H1 (cell line): ENCODE measurements at regions not wholly inside any gene's neighbourhood (a gene's known extent, or its start where the extent isn't known, plus 50 kb on each side); places are given as distances from the start of the nearest gene placed in this dataset.

Experiments
- CTCF ChIA-PET: fragments of 300-600 bp; sonication (Branson Sonifier 250); formaldehyde crosslinking; loops from one replicate; lab custom pipeline; 2021; ENCODE audit not compliant: partially characterized antibody; lab: Charles Lee
- POLR2A ChIA-PET: fragments of 300-600 bp; sonication (Branson Sonifier 250); formaldehyde crosslinking; loops from one replicate; lab custom pipeline; 2021; ENCODE audit warnings: inconsistent platforms; ENCODE audit not compliant: partially characterized antibody; lab: Charles Lee
- DNase-seq, 2 experiments: peaks; one replicate each; pipeline versions ENCODE4 v3.0.0 to v3.0.0-alpha.2; 2010 to 2022; ENCODE audit warnings: low spot score in 2 of 2, low read depth in 1 of 2, mixed read lengths in 1 of 2
- FAIRE-seq: peaks from 2 replicates; lab custom pipeline; 2011; peaks lifted over from hg19 to GRCh38; lab: Jason Lieb, UNC
- H2AFZ ChIP-seq: 2 replicates; pipeline ENCODE4 v1.8.1; 2012; ENCODE audit warnings: low read length, inconsistent platforms
- H2AK5ac ChIP-seq: 2 replicates; pipeline ENCODE4 v1.6.1; 2013; ENCODE audit warnings: low read depth, low read length
- H2BK120ac ChIP-seq: replicated peaks from 2 replicates; pipeline ENCODE3; 2013; ENCODE audit warnings: low read depth, low read length, inconsistent platforms
- H2BK12ac ChIP-seq: 2 replicates; pipeline ENCODE4 v1.6.1; 2013; ENCODE audit warnings: low read depth, low read length
- H2BK15ac ChIP-seq: 2 replicates; pipeline ENCODE4 v1.6.1; 2013; ENCODE audit warnings: low read length
- H2BK20ac ChIP-seq: 2 replicates; pipeline ENCODE4 v1.6.1; 2013; ENCODE audit warnings: low read length
- H2BK5ac ChIP-seq: 2 replicates; pipeline ENCODE4 v1.6.1; 2013; ENCODE audit warnings: low read depth, low read length
- H3K14ac ChIP-seq: 2 replicates; pipeline ENCODE4 v1.6.1; 2013; ENCODE audit warnings: inconsistent platforms; ENCODE audit not compliant: insufficient read length
- H3K18ac ChIP-seq: 2 replicates; pipeline ENCODE4 v1.6.1; 2013; ENCODE audit warnings: low read length; ENCODE audit errors: extremely low read depth
- H3K23ac ChIP-seq: 2 replicates; pipeline ENCODE4 v1.6.1; 2013; ENCODE audit warnings: inconsistent platforms; ENCODE audit not compliant: insufficient read length
- H3K23me2 ChIP-seq: 2 replicates; pipeline ENCODE4 v1.6.1; 2013; ENCODE audit warnings: low read depth, low read length
- H3K27ac ChIP-seq: 2 replicates; pipeline ENCODE4 v1.6.1; 2011; ENCODE audit warnings: low read depth, low read length, inconsistent platforms
- H3K27me3 ChIP-seq, 4 experiments: replicated peaks in 1 of 4; 1 replicate in 1 of 4; 2 replicates in 3 of 4; pipeline versions ENCODE4 v1.6.1 to v1.8.1; 2011 to 2013; ENCODE audit warnings: low read length in 3 of 4, mild to moderate bottlenecking in 3 of 4, inconsistent platforms in 2 of 4, mixed read lengths in 2 of 4, moderate library complexity in 1 of 4; ENCODE audit not compliant: control insufficient read depth in 3 of 4, insufficient read depth in 3 of 4; ENCODE audit errors: extremely low read depth in 1 of 4
- H3K36me3 ChIP-seq, 4 experiments: 2 replicates each; pipeline versions ENCODE4 v1.6.1 to v1.8.1; 2011 to 2013; ENCODE audit warnings: mild to moderate bottlenecking in 4 of 4, low read length in 3 of 4, moderate library complexity in 2 of 4, control low read depth in 1 of 4, inconsistent platforms in 1 of 4; ENCODE audit not compliant: insufficient read depth in 4 of 4, control insufficient read depth in 2 of 4
- H3K4ac ChIP-seq: replicated peaks from 2 replicates; pipeline ENCODE3; 2013; ENCODE audit warnings: low read length, low read depth, mixed read lengths, inconsistent platforms; ENCODE audit not compliant: insufficient read length
- H3K4me1 ChIP-seq, 4 experiments: replicated peaks in 1 of 4; 1 replicate in 1 of 4; 2 replicates in 3 of 4; pipeline versions ENCODE4 v1.6.1 to v1.8.1; 2011 to 2013; ENCODE audit warnings: low read length in 3 of 4, inconsistent platforms in 2 of 4, mixed read lengths in 1 of 4; ENCODE audit not compliant: insufficient read depth in 4 of 4, control insufficient read depth in 3 of 4
- H3K4me2 ChIP-seq, 2 experiments: 2 replicates each; pipeline versions ENCODE4 v1.6.1 to v1.8.1; 2011 to 2013; ENCODE audit warnings: low read depth in 2 of 2, low read length in 2 of 2, control low read depth in 1 of 2, inconsistent platforms in 1 of 2, mild to moderate bottlenecking in 1 of 2; ENCODE audit not compliant: insufficient read depth in 1 of 2
- H3K4me3 ChIP-seq, 4 experiments: fragments of 200-600, 300-600 bp in 1 of 4; sonication (generic), shearing (Covaris generic), sonication (Bioruptor Twin) in 1 of 4; 2 replicates each; pipeline versions ENCODE4 v1.5.1 to v1.8.1; 2011 to 2016; ENCODE audit warnings: low read length in 4 of 4, low read depth in 3 of 4, control low read depth in 2 of 4, inconsistent platforms in 2 of 4, mild to moderate bottlenecking in 2 of 4, mixed read lengths in 1 of 4, moderate library complexity in 1 of 4; ENCODE audit not compliant: insufficient read depth in 2 of 4; ENCODE audit errors: extremely low read depth in 1 of 4
- H3K56ac ChIP-seq: replicated peaks from 2 replicates; pipeline ENCODE3; 2013; ENCODE audit warnings: low read depth, mild to moderate bottlenecking, mixed read lengths, low read length, inconsistent platforms; ENCODE audit not compliant: insufficient read length
- H3K79me1 ChIP-seq: 2 replicates; pipeline ENCODE4 v1.6.1; 2013; ENCODE audit warnings: low read depth, low read length, control low read depth
- H3K79me2 ChIP-seq, 2 experiments: 2 replicates each; pipeline versions ENCODE4 v1.6.1 to v1.8.1; 2012 to 2013; ENCODE audit warnings: low read length in 2 of 2, mild to moderate bottlenecking in 2 of 2, inconsistent platforms in 1 of 2; ENCODE audit not compliant: insufficient read depth in 2 of 2, control insufficient read depth in 1 of 2
- H3K9ac ChIP-seq, 4 experiments: replicated peaks in 1 of 4; 1 replicate in 1 of 4; 2 replicates in 3 of 4; pipeline versions ENCODE4 v1.6.1 to v1.8.1; 2011 to 2013; ENCODE audit warnings: low read depth in 3 of 4, low read length in 3 of 4, control low read depth in 2 of 4, mild to moderate bottlenecking in 2 of 4, moderate library complexity in 2 of 4, inconsistent platforms in 1 of 4; ENCODE audit errors: extremely low read depth in 1 of 4
- H3K9me3 ChIP-seq, 2 experiments: 2 replicates each; pipeline versions ENCODE4 v1.6.1 to v1.8.1; 2012 to 2013; ENCODE audit warnings: mild to moderate bottlenecking in 2 of 2, moderate library complexity in 2 of 2, control low read depth in 1 of 2, inconsistent platforms in 1 of 2, low read depth in 1 of 2, low read length in 1 of 2, mixed read lengths in 1 of 2; ENCODE audit not compliant: insufficient read depth in 2 of 2
- H4K20me1 ChIP-seq, 2 experiments: replicated peaks in 1 of 2; 2 replicates each; pipeline versions ENCODE3 to v1.8.1; 2011 to 2013; ENCODE audit warnings: inconsistent platforms in 2 of 2, low read length in 2 of 2, mild to moderate bottlenecking in 1 of 2; ENCODE audit not compliant: insufficient read depth in 2 of 2, control insufficient read depth in 1 of 2
- H4K5ac ChIP-seq: 2 replicates; pipeline ENCODE4 v1.6.1; 2013; ENCODE audit warnings: low read length, low read depth, mixed read lengths, inconsistent platforms; ENCODE audit not compliant: insufficient read length
- H4K8ac ChIP-seq: 2 replicates; pipeline ENCODE4 v1.8.0; 2013; ENCODE audit warnings: mild to moderate bottlenecking, moderate library complexity, low read length, inconsistent platforms; ENCODE audit not compliant: insufficient read depth; ENCODE audit errors: extremely low read depth
- H4K91ac ChIP-seq: replicated peaks from 2 replicates; pipeline ENCODE3; 2013; ENCODE audit warnings: low read length, mixed read lengths, inconsistent platforms; ENCODE audit not compliant: insufficient read length
- EP300 ChIP-seq, 2 experiments: IDR thresholded peaks; 1 replicate in 1 of 2; 2 replicates in 1 of 2; pipeline ENCODE4 v1.6.1; 2011 to 2012; ENCODE audit warnings: low read depth in 2 of 2, low read length in 2 of 2, mild to moderate bottlenecking in 2 of 2, borderline replicate concordance in 1 of 2, inconsistent platforms in 1 of 2, moderate library complexity in 1 of 2
- POLR2A ChIP-seq, 2 experiments: IDR thresholded peaks; 1 replicate in 1 of 2; 2 replicates in 1 of 2; pipeline ENCODE4 v1.6.1; 2011; ENCODE audit warnings: low read depth in 2 of 2, low read length in 2 of 2, mild to moderate bottlenecking in 2 of 2; ENCODE audit errors: control extremely low read depth in 1 of 2
- RBBP5 ChIP-seq: IDR thresholded peaks from 2 replicates; pipeline ENCODE4 v1.7.1; 2012; ENCODE audit warnings: low read depth, mild to moderate bottlenecking, inconsistent platforms, low read length, moderate library complexity, borderline replicate concordance
- SIX5 ChIP-seq: IDR thresholded peaks from 2 replicates; pipeline ENCODE4 v1.6.1; 2011; ENCODE audit warnings: mild to moderate bottlenecking, low read depth, low read length
- SP2 ChIP-seq: IDR thresholded peaks from 2 replicates; pipeline ENCODE4 v1.6.1; 2012; ENCODE audit warnings: mild to moderate bottlenecking, low read length, inconsistent platforms
- WGBS, 2 experiments: shearing (Covaris generic) in 1 of 2; methylation state at CpG; one replicate each; pipeline versions ENCODE4 v1.1.6 to v1.1.7; 2013 to 2015; ENCODE audit warnings: low lambda C conversion rate in 2 of 2, mixed read lengths in 2 of 2, inconsistent platforms in 1 of 2, low coverage in 1 of 2, missing lambda C conversion rate in 1 of 2; ENCODE audit not compliant: insufficient replicate concordance in 2 of 2, insufficient coverage in 1 of 2, insufficient read length in 1 of 2; ENCODE audit errors: extremely low coverage in 1 of 2, missing lambda C conversion rate in 1 of 2; 5-methylcytosine and 5-hydroxymethylcytosine counted together

- ChIA-PET CTCF (interaction anchor here (0.7 to 3.5 kb wide), 2 partner anchors 9 to 13 kb away, joined by 3 to 20 read pairs; no protein-coding TSS in a partner anchor), POLR2A (interaction anchor here (1.1 kb wide), 1 partner anchor 9 kb away, joined by 3 read pairs; no protein-coding TSS in a partner anchor)
- Histone ChIP-seq H2BK20ac (no peak overlapping the region), H3K79me1 (no peaks in the 10 kb centered on the region), H3K9ac (no peak overlapping the region), H3K4me3 (no peak overlapping the region), H3K27me3 (peaks cover 0 to 1% (median 0%) of the 10 kb centered on the region in 4 experiments; a peak in 1 of 7 replicates), H4K91ac (no peak overlapping the region), H3K56ac (no peak overlapping the region), H3K23ac (no peak overlapping the region), H3K4me2 (no peak overlapping the region), H2BK120ac (no peak overlapping the region), H3K4me1 (no peaks in the 10 kb centered on the region), H3K79me2 (no peaks in the 10 kb centered on the region), H2BK15ac (no peak overlapping the region), H3K23me2 (no peaks in the 10 kb centered on the region), H3K9me3 (no peaks in the 10 kb centered on the region), H4K20me1 (no peaks in the 10 kb centered on the region), H3K4ac (no peak overlapping the region), H2AK5ac (no peak overlapping the region), H4K8ac (no peak overlapping the region), H2BK12ac (no peak overlapping the region), H4K5ac (no peak overlapping the region), H3K14ac (no peak overlapping the region), H2BK5ac (no peak overlapping the region), H3K36me3 (no peaks in the 10 kb centered on the region), H2AFZ (0 out of 2 replicates have a peak overlapping the region, but pooled peaks have one; percentile 6), H3K27ac (no peak overlapping the region), H3K18ac (no peak overlapping the region)
- FAIRE-seq = no peak
- no peak for DNase-seq
- 97% methylated on average over 5 of the region's 5 CpGs; no CpG with 5 or more reads in 1 of the 2 experiments for WGBS, 2 experiments
- no peak for TF ChIP-seq RBBP5
- no peak for TF ChIP-seq POLR2A (IDR thresholded peaks at IDR 0.05; ENCODE audit: control extremely low read depth in 1 of 2, low read depth in 2 of 2, low read length in 2 of 2)
- no peak for TF ChIP-seq SP2
- no peak for TF ChIP-seq EP300 (IDR thresholded peaks at IDR 0.05; ENCODE audit: borderline replicate concordance in 1 of 2, low read depth in 2 of 2, low read length in 2 of 2)
- TF ChIP-seq SIX5 = no peak
These were observed 670.2 kb upstream of the CXADR start for GRCh38 chr21:16842696-16843035.
